ENCODE measurements at regions not wholly inside any gene's neighbourhood (a gene's known extent, or its start where the extent isn't known, plus 50 kb on each side); places are given as distances from the start of the nearest gene placed in this dataset.

DNA sequence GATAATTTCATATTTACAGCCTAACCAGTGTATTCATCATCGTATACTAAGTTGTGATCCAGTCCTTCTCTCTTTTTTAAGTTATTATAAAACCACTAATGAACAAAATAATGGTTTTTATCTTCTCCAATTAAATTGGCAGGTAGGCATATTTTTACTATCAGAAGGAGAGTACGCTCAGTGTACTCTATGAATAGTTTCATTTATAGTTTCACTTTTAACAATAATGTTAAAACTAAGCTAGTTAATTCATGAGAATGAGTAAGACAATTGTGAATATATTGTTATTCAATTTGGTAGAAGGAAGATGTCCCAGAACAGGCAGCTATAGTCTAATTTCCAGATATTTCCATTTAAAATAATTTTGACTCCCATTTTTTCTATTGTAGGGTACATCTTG lies 277.1 kb downstream of the RASSF9 start:
- ATAC-seq (no peak), DNase-seq (no peak)
- intact Hi-C loops (cut with micrococcal nuclease) = no loop called here

DNA sequence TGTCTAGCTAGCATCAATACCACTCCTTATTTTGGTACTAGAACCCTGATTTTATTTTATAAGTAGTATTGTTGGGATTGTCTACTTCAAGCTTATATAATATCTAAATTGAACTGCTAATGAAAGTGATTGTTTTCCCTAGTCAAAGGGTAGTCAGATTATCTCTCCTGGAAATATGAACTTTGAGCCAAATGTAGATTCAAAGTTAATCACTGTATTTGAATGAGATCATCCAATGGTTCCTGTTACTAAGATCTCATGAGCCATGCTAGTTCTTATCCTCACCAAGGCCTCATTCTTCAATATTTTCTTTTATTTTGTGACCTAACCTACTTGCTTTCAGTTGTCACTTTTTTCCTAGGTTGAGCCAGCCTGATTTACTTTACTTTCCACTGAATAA lies 276.7 kb downstream of the RASSF9 start:
- intact Hi-C loops (cut with micrococcal nuclease) = no loop called here

GRCh38 chr12:85562765-85563164 lies 273.4 kb downstream of the RASSF9 start:
- intact Hi-C loops (cut with micrococcal nuclease) = no loop called here
- DNase-seq (no peak), ATAC-seq (no peak)

More for the DNA sequence above, 276.7 kb downstream of the RASSF9 start:
- no peak for ATAC-seq
- no peak for DNase-seq

GRCh38 chr12:85564786-85565185 lies 271.4 kb downstream of the RASSF9 start:
- ATAC-seq (no peak), DNase-seq (no peak)
- intact Hi-C loops (cut with micrococcal nuclease) = no loop called here

GRCh38 chr12:85568395-85569103 lies 267.7 kb downstream of the RASSF9 start:
- intact Hi-C loops (cut with micrococcal nuclease) = no loop called here
- ATAC-seq (no peak), DNase-seq (peak; percentile 10)

- ATAC-seq (no peak), DNase-seq (no peak)
- intact Hi-C loops (cut with micrococcal nuclease) = no loop called here
Observed at GRCh38 chr12:85569261-85569660, 266.9 kb downstream of the RASSF9 start.

- intact Hi-C loops (cut with micrococcal nuclease) = no loop called here
- ATAC-seq (no peak), DNase-seq (no peak)
Observed at GRCh38 chr12:85572956-85573355, 263.3 kb downstream of the RASSF9 start.

- intact Hi-C loops (cut with micrococcal nuclease) = loop anchor here (2.0 kb wide), 1 partner anchor 293 kb away; no protein-coding TSS in a partner anchor
- no peak for DNase-seq
- no peak for ATAC-seq
Observed at GRCh38 chr12:85573635-85574214, 262.5 kb downstream of the RASSF9 start.

DNA sequence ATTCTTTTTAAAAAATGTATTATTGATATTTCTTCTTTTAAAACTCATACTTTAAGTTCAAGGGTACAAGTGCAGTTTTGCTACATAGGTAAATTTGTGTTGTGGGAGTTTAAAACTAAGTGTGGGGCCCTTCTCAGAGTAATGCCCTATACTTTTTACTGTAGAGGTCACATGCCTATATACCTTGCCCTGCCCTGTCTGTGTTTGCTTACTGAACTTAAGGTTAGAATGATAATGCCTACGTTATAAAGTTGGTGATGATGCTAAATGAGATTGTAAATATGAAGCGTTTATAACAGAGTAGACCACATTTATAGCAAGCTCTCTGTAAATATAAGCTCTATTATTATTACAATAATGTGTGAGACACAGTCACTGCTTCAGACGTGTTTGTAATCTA lies 261.9 kb downstream of the RASSF9 start:
- intact Hi-C loops (cut with micrococcal nuclease) = loop anchor here (2.0 kb wide), 1 partner anchor 293 kb away; no protein-coding TSS in a partner anchor
- DNase-seq = no peak
- ATAC-seq = no peak

DNA sequence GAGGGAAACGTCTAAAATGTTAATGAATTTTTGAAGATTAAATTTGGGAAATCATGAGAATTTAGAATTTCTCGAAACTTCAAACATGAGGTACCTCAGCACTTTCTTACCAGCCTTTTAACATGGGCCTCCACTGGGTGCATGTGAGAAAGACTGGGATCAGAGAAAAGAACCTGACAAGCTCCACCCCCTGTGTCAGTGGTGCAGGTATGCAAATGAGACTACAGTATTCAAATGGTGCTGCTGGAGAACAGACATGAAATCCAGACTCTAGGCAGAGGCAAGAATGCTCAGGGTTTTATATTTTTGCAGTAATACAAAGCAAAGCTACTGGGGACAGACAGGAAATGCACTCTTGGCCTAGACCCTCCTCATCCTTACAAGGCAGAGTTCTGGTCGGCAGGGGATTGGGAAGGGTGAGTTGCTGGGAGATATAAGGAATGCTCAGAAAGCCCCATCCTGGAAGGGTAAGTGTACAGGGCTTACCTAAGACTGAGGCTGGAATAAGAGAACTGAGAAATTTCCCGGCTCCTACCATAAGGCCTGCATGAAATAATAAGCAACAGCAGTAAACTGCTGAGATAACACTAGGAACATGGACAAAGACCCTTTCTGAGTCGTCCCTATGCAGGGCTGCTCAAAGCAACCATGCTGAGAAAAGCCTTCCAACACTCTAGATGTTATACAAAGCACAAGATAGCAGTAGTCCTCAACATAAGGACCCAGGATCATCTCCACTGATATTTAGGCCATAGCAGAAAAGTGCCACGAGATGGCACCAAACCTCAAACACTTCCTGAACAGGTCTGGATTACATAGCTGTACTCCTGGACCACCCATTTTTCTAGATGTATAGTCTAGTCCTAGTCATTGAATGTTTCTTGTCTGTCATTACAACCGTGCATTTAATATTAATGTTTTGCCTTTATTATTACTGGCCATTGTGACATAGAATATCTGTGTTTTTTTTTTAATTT lies 260.8 kb downstream of the RASSF9 start:
- DNase-seq = peak; percentile 30
- intact Hi-C loops (cut with micrococcal nuclease) = loop anchor here (2.0 kb wide), 1 partner anchor 291 kb away; no protein-coding TSS in a partner anchor
- peak; percentile 85 for ATAC-seq

DNA sequence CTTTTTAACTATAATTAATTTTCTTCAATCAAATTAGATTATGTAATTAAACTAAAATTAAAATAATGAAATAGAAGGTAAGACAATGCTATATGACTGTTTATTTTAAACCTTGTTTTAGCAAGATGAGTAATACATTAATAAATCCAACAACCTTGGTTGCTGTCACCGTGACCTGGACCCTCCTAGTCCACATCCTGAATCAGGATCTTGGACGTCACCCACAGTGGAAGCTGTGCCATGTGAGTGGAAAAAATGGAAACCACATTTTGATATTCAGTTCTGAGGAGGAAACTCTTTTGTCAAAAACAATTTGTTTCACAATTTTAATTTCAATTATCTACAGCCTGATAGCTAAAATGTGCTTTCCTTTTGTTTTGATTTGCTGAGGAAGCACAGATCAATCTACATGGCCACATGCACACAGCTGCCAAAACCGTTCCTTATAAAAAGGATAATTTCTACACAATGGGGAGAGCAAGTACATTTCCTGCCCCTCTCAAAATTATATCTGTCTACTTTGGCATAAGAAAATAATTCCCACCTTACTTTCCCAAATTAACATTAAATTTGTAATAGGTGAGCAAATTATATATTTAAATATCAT lies 255.5 kb downstream of the RASSF9 start:
- DNase-seq (no peak), ATAC-seq (no peak)
- intact Hi-C loops (cut with micrococcal nuclease) = no loop called here

DNA sequence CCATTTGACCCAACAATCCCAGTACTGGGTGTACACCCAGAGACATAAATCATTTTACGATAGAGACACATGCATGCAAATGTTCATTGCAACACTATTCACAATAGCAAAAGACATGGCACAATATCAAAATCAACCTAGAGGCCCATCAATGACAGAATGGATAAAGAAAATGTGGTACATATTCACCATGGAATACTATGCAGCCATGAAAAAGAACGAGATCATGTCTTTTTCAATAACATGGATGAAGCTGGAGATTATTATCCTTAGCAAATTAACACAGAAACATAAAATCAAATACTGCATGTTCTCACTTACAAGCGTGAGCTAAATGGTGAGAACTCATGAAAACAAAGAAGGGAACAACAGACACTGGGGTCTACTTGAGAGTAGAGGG lies 249.1 kb downstream of the RASSF9 start:
- DNase-seq = no peak
- intact Hi-C loops (cut with micrococcal nuclease) = no loop called here
- no peak for ATAC-seq

- intact Hi-C loops (cut with micrococcal nuclease) = no loop called here
- DNase-seq (no peak), ATAC-seq (no peak)
Observed at GRCh38 chr12:85588221-85588620, 248.0 kb downstream of the RASSF9 start.

- intact Hi-C loops (cut with micrococcal nuclease) = no loop called here
- ATAC-seq (no peak), DNase-seq (no peak)
Observed at GRCh38 chr12:85600841-85601240, 235.4 kb downstream of the RASSF9 start.

DNA sequence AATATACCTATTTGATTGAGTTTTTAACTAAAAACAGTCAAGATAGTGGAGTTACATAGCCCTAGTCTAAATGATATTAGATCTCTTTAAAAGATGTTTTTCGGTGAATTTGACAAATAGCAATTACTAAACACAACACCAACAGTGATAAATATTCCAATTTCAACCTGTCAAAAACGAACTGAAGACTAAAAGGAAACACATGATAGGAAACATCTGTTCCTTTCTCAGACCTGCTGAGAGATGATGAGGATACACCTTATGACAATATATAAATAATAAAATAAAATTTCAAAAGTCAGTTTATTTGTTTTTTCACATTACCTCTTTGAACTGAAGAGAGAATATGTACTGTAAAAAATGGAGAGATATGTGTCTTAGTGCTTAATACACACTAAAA lies 232.7 kb downstream of the RASSF9 start:
- no peak for DNase-seq
- ATAC-seq = no peak
- intact Hi-C loops (cut with micrococcal nuclease) = no loop called here

GRCh38 chr12:85606455-85606854 lies 229.8 kb downstream of the RASSF9 start:
- intact Hi-C loops (cut with micrococcal nuclease) = no loop called here
- DNase-seq = no peak
- ATAC-seq = no peak

DNA sequence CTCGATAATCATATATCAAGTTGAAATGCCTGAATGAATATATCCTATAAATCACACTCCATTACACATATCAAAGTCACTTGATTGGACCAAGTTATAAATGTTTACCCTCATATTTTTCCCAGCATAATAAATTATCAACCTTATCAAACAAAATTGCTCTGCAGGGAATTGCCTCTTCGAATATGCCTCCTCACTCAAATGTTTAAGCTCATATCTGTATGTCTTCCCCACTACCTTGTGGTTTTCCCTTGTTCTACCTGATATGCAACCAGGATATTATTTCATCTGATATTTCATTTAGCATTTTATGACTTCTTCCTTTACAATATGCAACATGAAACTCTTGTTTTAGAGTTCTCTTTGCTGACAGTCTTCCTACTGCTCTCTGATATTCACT lies 226.4 kb downstream of the RASSF9 start:
- no peak for DNase-seq
- intact Hi-C loops (cut with micrococcal nuclease) = no loop called here

DNA sequence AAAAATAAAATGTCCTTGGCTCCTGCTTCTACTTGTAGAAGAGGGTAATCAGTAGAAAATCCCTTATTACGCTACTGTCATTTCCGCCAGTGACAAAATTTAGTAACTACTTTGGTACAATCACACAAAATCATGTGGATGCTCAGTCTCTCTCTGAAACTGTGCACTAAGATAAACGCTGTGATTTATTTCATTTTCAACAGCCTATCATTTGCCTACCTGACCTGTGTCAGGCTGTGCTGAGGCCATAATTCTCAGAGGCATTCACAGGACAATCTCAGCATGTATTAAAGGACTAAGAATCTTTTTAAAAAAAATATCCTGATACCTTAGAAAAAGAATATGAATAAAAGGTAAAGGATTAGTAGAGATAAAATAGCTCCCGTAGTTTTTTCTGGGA lies 226.0 kb downstream of the RASSF9 start:
- DNase-seq (no peak), ATAC-seq (no peak)
- intact Hi-C loops (cut with micrococcal nuclease) = no loop called here

More for the DNA sequence above, 226.4 kb downstream of the RASSF9 start:
- no peak for ATAC-seq

DNA sequence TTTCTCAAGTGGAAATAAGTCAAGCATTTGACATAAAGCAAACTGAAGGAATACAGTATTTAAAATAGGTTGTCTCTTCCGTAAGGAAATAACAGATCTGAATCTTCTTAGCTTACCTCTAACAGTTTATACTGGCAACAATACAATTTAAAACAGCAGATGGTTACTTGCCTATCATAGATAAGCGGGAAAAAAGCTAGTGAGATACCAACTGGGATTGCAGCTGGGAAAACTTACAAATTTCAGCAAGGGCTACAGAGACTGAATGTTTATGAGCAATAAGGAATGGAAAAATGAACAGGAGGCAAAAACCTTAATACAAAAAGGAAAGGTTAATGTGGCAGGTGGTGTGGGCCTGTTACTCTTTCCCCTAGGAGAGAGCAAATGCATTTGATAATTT lies 220.0 kb downstream of the RASSF9 start:
- no peak for ATAC-seq
- DNase-seq = no peak
- intact Hi-C loops (cut with micrococcal nuclease) = no loop called here
